ENCODE measurements at regions not wholly inside any gene's neighbourhood (a gene's known extent, or its start where the extent isn't known, plus 50 kb on each side); places are given as distances from the start of the nearest gene placed in this dataset.

GRCh38 chr14:94941311-94941710 is 171.4 kb upstream of the GSC start:
- TF ChIP-seq CREB5 (CRISPR knock-in tag; IDR thresholded peaks at IDR 0.05; ENCODE audit: low read depth): no peak
- no peak for TF ChIP-seq ZNF565 (CRISPR knock-in tag; conservative IDR thresholded peaks at IDR 0.05; ENCODE audit: low read depth)
- no peak for TF ChIP-seq GLIS3 (CRISPR knock-in tag; IDR thresholded peaks at IDR 0.05)
- no peak for TF ChIP-seq TCF4 (CRISPR knock-in tag; IDR thresholded peaks at IDR 0.05; ENCODE audit: borderline replicate concordance)
- TF ChIP-seq PATZ1 (CRISPR knock-in tag; IDR thresholded peaks at IDR 0.05; ENCODE audit: borderline replicate concordance): no peak
- no peak for TF ChIP-seq PPARA (CRISPR knock-in tag; IDR thresholded peaks at IDR 0.05; ENCODE audit: borderline replicate concordance)
- TF ChIP-seq ARNTL (CRISPR knock-in tag; IDR thresholded peaks at IDR 0.05; ENCODE audit: borderline replicate concordance, low read depth): no peak
- TF ChIP-seq POU6F1 (CRISPR knock-in tag; IDR thresholded peaks at IDR 0.05; ENCODE audit: borderline replicate concordance, low read depth): no peak
- no peak for TF ChIP-seq RARB (CRISPR knock-in tag; IDR thresholded peaks at IDR 0.05)
- no peak for TF ChIP-seq OSR1 (CRISPR knock-in tag; IDR thresholded peaks at IDR 0.05)
- TF ChIP-seq TOX (CRISPR knock-in tag; IDR thresholded peaks at IDR 0.05; ENCODE audit: borderline replicate concordance): no peak
- no peak for TF ChIP-seq TSHZ2 (CRISPR knock-in tag; IDR thresholded peaks at IDR 0.05)
